Panc1 (cell line): ENCODE measurements at regions not wholly inside any gene's neighbourhood (a gene's known extent, or its start where the extent isn't known, plus 50 kb on each side); places are given as distances from the start of the nearest gene placed in this dataset.

Source experiments
- ATAC-seq: fragments of 200-7000 bp; cut with Tn5 transposase; 2 replicates; pipeline ENCODE4 v1.9.1; 2020; ENCODE audit warnings: mild to moderate bottlenecking, moderate library complexity
- BruUV-seq: library from RNA; stranded (reverse); fragments of 400-500 nt; replicated peaks from 2 replicates; lab custom pipeline; 2021; lab: Mats Ljungman, UMichigan
- CTCF ChIA-PET: fragments of 300-600 bp; sonication (Branson Sonifier 250); formaldehyde crosslinking; loops from one replicate; lab custom pipeline; 2022; ENCODE audit warnings: antibody characterized with exemption; lab: Charles Lee
- POLR2A ChIA-PET: fragments of 300-600 bp; sonication (Branson Sonifier 250); formaldehyde crosslinking; loops from one replicate; lab custom pipeline; 2022; ENCODE audit warnings: antibody characterized with exemption; lab: Charles Lee
- DNase-seq: peaks from one replicate; pipeline ENCODE4 v3.0.0-alpha.2; 2010; ENCODE audit warnings: low read depth, low spot score
- H3K27ac ChIP-seq: 2 replicates; pipeline ENCODE4 v1.5.1; 2011; ENCODE audit warnings: mild to moderate bottlenecking, low read length, inconsistent platforms
- H3K27me3 ChIP-seq: fragments of 200-500 bp; sonication (Bioruptor generic); 2 replicates; pipeline ENCODE4 v1.6.0; 2014; ENCODE audit warnings: low read length, inconsistent platforms; ENCODE audit not compliant: control insufficient read depth, insufficient read depth
- H3K36me3 ChIP-seq: fragments of 200-500 bp; sonication (Bioruptor generic); 2 replicates; pipeline ENCODE4 v1.5.1; 2014; ENCODE audit warnings: inconsistent platforms, mild to moderate bottlenecking, low read length, moderate library complexity; ENCODE audit not compliant: control insufficient read depth, insufficient read depth
- H3K4me1 ChIP-seq: 2 replicates; pipeline ENCODE4 v1.5.1; 2011; ENCODE audit warnings: inconsistent platforms, mild to moderate bottlenecking, low read length, moderate library complexity; ENCODE audit not compliant: control insufficient read depth, insufficient read depth
- H3K4me3 ChIP-seq, 2 experiments: 2 replicates each; pipeline ENCODE4 v1.5.1; 2011 to 2012; ENCODE audit warnings: low read depth in 2 of 2, low read length in 2 of 2, mild to moderate bottlenecking in 2 of 2, inconsistent platforms in 1 of 2, moderate library complexity in 1 of 2
- H3K9me3 ChIP-seq: fragments of 200-500 bp; sonication (Bioruptor generic); 2 replicates; pipeline ENCODE4 v1.5.1; 2014; ENCODE audit warnings: low read depth, mild to moderate bottlenecking, inconsistent platforms, low read length, moderate library complexity; ENCODE audit not compliant: control insufficient read depth, insufficient read depth
- CTCF ChIP-seq: fragments of 450-650 bp; IDR thresholded peaks from 2 replicates; pipeline ENCODE4 v1.5.1; 2017; ENCODE audit warnings: mild to moderate bottlenecking
- POLR2AphosphoS5 ChIP-seq: IDR thresholded peaks from 2 replicates; pipeline ENCODE4 v1.6.1; 2012; ENCODE audit warnings: mild to moderate bottlenecking, low read depth, low read length, moderate library complexity
- REST ChIP-seq, 2 experiments: IDR thresholded peaks; 2 replicates each; pipeline ENCODE4 v1.6.1; 2011 to 2012; ENCODE audit warnings: low read depth in 2 of 2, control low read depth in 1 of 2, low read length in 1 of 2, mild to moderate bottlenecking in 1 of 2, moderate library complexity in 1 of 2; ENCODE audit not compliant: insufficient read depth in 1 of 2
- SIN3A ChIP-seq: IDR thresholded peaks from 2 replicates; pipeline ENCODE4 v1.6.1; 2012; ENCODE audit warnings: low read depth, mild to moderate bottlenecking, low read length, moderate library complexity, borderline replicate concordance; ENCODE audit not compliant: insufficient read depth
- TCF7L2 ChIP-seq: IDR thresholded peaks from 2 replicates; pipeline ENCODE4 v1.6.1; 2011; ENCODE audit warnings: mild to moderate bottlenecking, low read depth, low read length, inconsistent platforms
- in situ Hi-C: cut with HindIII; loops from 2 replicates; pipeline ENCODE4 v1.10.0; 2016; ENCODE audit warnings: low sequenced_read_pairs, low pct_unique_long_range_greater_than_20kb
- intact Hi-C: fragments of 100-400 bp; cut with micrococcal nuclease; formaldehyde crosslinking; loops from one replicate; pipeline ENCODE4 v1.10.0; 2022; ENCODE audit not compliant: unreplicated experiment

GRCh38 chr13:40292536-40292935 lies 373.9 kb downstream of the FOXO1 start:
- no peak for TF ChIP-seq CTCF
- no peak for TF ChIP-seq REST (IDR thresholded peaks at IDR 0.05; ENCODE audit: insufficient read depth in 1 of 2, low read depth in 2 of 2, low read length in 1 of 2)
- no peak for TF ChIP-seq TCF7L2
- TF ChIP-seq SIN3A, result no peak
- ChIA-PET POLR2A (interaction anchor here (0.6 kb wide), 1 partner anchor 213 kb away, joined by 3 read pairs; no protein-coding TSS in a partner anchor), CTCF (interaction anchor here (0.6 kb wide), 1 partner anchor 952 kb away, joined by 11 read pairs; no protein-coding TSS in a partner anchor)
- no peaks in the 10 kb centered on the region for H3K36me3 ChIP-seq
- in situ Hi-C loops (no loop called here), intact Hi-C loops (no loop called here)
- no peaks in the 10 kb centered on the region for H3K9me3 ChIP-seq
- BruUV-seq, result no TSS peak
- DNase-seq (no peak), ATAC-seq (no peak)
- H3K27ac ChIP-seq, result no peak overlapping the region
- H3K4me1 ChIP-seq, result no peaks in the 10 kb centered on the region
- H3K27me3 ChIP-seq, result no peaks in the 10 kb centered on the region
- H3K4me3 ChIP-seq, result no peak overlapping the region

- intact Hi-C loops, result no loop called here
- TF ChIP-seq SIN3A (no peak), TCF7L2 (no peak), REST (IDR thresholded peaks at IDR 0.05; ENCODE audit: insufficient read depth in 1 of 2, low read depth in 2 of 2, low read length in 1 of 2) (no peak), POLR2AphosphoS5 (no peak), CTCF (no peak)
- H3K4me3 ChIP-seq, result no peak overlapping the region
- ChIA-PET POLR2A (no interaction called here), CTCF (no interaction called here)
- DNase-seq, result no peak
- in situ Hi-C loops, result no loop called here
- no peak overlapping the region for H3K27ac ChIP-seq
- no peaks in the 10 kb centered on the region for H3K36me3 ChIP-seq
- no TSS peak for BruUV-seq
- ATAC-seq, result no peak
- H3K4me1 ChIP-seq, result no peaks in the 10 kb centered on the region
- no peaks in the 10 kb centered on the region for H3K27me3 ChIP-seq
- H3K9me3 ChIP-seq, result no peaks in the 10 kb centered on the region
Measured at GRCh38 chr13:40302351-40302750, 364.1 kb downstream of the FOXO1 start.
